Esophagus squamous epithelium (tissue), 5 donors: ENCODE measurements at regions not wholly inside any gene's neighbourhood (a gene's known extent, or its start where the extent isn't known, plus 50 kb on each side); places are given as distances from the start of the nearest gene placed in this dataset.
"Not testable (repeated sequence)": the region's sequence is repeated elsewhere in the genome, so short reads cannot be mapped to it uniquely, and the experiment has no call there.

ENCODE experiments used
- DNase-seq: peaks from one replicate; lab custom pipeline; 2025; lab: John Stamatoyannopoulos, UW
- H3K27ac ChIP-seq, 4 donors: fragments of 200-600 bp; sonication (generic); one replicate each; pipeline ENCODE4 v1.5.1; 2016 to 2019; ENCODE audit warnings: mild to moderate bottlenecking in 1 of 4
- H3K27me3 ChIP-seq, 4 donors: fragments of 200-600 bp; sonication (generic); 1 replicate in 3 of 4; 2 replicates in 1 of 4; pipeline versions ENCODE4 v1.5.1 to v1.6.0; 2017 to 2021; ENCODE audit warnings: antibody characterized with exemption in 1 of 4
- H3K36me3 ChIP-seq, 3 donors: fragments of 200-600 bp; sonication (generic); one replicate each; pipeline ENCODE4 v1.5.1; 2016 to 2019
- H3K4me1 ChIP-seq, 3 donors: fragments of 200-600 bp; sonication (generic); one replicate each; pipeline ENCODE4 v1.5.1; 2017 to 2019
- H3K4me3 ChIP-seq, 4 donors: fragments of 200-600 bp; sonication (generic); 1 replicate in 3 of 4; 2 replicates in 1 of 4; pipeline ENCODE4 v1.5.1; 2016 to 2019; ENCODE audit warnings: mild to moderate bottlenecking in 2 of 4, moderate library complexity in 1 of 4
- H3K9me3 ChIP-seq, 3 donors: fragments of 200-600 bp; sonication (generic); one replicate each; pipeline ENCODE4 v1.5.1; 2016 to 2019
- POLR2A ChIP-seq, 4 donors: fragments of 450-650 bp; IDR thresholded peaks; one replicate each; pipeline ENCODE4 v1.6.1; 2017; ENCODE audit warnings: antibody characterized with exemption in 4 of 4, mild to moderate bottlenecking in 4 of 4, moderate library complexity in 3 of 4
- WGBS, 2 donors: methylation state at CpG; one replicate each; pipeline ENCODE4 v1.1.5; 2018; 5-methylcytosine and 5-hydroxymethylcytosine counted together
- intact Hi-C: fragments of 100-400 bp; cut with DNase I; formaldehyde crosslinking; loops from one replicate; pipeline ENCODE4 v1.15.0; 2022
- TF ChIP-seq, protein P1 (sequence below), 6 experiments: fragments of 450-650 bp in 4 of 6; fragments of 200-600 bp in 2 of 6; sonication (generic) in 2 of 6; IDR thresholded peaks; one replicate each; pipeline ENCODE4 v1.5.1; 2016 to 2019; ENCODE audit warnings: antibody characterized with exemption in 6 of 6, mild to moderate bottlenecking in 4 of 6, moderate library complexity in 4 of 6
- donor health status: DM: yes; HTN: yes; CAD: no.

DNA sequence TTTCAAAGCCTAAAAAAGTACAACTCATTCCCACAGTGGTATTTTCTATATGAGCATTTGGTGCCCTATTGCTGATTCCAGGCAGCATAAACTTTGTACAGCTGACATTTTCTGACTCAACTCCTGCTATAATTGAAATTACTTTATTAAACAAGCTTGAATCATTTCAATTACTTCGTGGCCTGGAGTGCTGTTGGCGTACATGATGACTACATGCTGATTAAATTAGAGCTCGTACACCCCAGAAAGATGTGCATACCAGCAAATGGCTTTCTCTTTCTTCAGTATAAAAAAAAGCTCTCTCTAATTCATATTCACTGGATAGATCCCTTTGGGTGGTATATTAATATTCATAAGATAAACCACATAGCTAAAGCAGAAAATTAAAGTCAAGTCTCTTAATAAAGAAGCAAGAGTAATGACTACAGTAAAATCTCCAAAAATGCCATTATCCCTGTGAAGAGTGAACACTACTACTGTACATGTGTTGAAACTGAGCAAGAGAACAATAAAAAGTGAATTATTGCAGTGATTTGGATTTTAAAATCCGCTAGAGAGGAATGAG is 245.0 kb upstream of the IGFBP7 start:
- 57 to 58% methylated on average over 4 of the region's 4 CpGs for WGBS, 2 donors
- H3K27me3 ChIP-seq: no peaks in the 10 kb centered on the region
- H3K36me3 ChIP-seq: no peaks in the 10 kb centered on the region
- H3K9me3 ChIP-seq: no peaks in the 10 kb centered on the region
- no peak for DNase-seq
- H3K27ac ChIP-seq: no peak overlapping the region
- intact Hi-C loops: no loop called here
- no peaks in the 10 kb centered on the region for H3K4me1 ChIP-seq
- no peak overlapping the region for H3K4me3 ChIP-seq
- TF ChIP-seq, protein P1, sequence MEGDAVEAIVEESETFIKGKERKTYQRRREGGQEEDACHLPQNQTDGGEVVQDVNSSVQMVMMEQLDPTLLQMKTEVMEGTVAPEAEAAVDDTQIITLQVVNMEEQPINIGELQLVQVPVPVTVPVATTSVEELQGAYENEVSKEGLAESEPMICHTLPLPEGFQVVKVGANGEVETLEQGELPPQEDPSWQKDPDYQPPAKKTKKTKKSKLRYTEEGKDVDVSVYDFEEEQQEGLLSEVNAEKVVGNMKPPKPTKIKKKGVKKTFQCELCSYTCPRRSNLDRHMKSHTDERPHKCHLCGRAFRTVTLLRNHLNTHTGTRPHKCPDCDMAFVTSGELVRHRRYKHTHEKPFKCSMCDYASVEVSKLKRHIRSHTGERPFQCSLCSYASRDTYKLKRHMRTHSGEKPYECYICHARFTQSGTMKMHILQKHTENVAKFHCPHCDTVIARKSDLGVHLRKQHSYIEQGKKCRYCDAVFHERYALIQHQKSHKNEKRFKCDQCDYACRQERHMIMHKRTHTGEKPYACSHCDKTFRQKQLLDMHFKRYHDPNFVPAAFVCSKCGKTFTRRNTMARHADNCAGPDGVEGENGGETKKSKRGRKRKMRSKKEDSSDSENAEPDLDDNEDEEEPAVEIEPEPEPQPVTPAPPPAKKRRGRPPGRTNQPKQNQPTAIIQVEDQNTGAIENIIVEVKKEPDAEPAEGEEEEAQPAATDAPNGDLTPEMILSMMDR (IDR thresholded peaks at IDR 0.05): no peak
- TF ChIP-seq POLR2A (IDR thresholded peaks at IDR 0.05): no peak

DNA sequence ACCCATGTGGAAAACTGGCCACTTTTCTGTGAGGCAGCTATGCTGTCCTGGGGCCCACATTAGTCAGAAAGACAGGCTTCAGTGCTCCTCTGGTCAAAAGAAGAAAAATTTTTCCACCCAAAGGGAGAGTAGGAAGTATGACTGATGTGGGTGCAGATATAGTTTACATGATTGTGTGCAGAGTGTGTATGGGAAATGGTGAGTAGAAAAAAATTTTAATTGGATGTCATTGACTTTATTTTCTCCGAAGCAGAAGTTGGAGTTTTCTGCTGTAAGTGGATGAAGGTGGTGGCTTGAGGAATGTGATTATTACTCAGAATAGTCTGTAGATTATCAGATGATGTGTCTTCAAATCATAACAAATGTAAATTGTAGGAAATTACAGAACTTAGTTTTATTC is 241.5 kb upstream of the IGFBP7 start:
- Histone ChIP-seq H3K4me1 (no peaks in the 10 kb centered on the region), H3K27me3 (no peaks in the 10 kb centered on the region), H3K9me3 (no peaks in the 10 kb centered on the region), H3K4me3 (no peak overlapping the region), H3K36me3 (no peaks in the 10 kb centered on the region), H3K27ac (no peak overlapping the region)
- TF ChIP-seq POLR2A (IDR thresholded peaks at IDR 0.05): no peak
- intact Hi-C loops: no loop called here
- no peak for DNase-seq
- 74 to 88% methylated on average over 1 of the region's 1 CpG for WGBS, 2 donors

DNA sequence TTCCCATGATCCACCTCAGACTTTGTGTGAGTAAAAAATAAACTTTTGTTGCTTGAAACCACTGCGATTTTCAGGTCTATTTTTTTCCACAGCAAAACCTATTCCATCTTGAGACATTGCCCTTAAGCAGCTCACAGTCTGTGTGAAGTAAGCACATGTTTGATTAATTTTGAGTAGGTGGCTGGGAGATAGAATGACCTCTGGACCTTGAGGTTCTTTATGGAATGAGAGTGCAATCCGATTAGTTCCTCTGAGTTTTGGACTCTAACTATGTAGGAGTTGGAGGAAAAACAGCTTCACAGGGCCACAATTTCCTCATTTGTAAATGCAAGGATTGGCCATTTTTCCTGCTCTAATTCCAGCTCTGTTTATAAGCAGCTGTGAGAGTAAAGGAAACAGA is 234.1 kb upstream of the IGFBP7 start:
- no peak overlapping the region for H3K4me3 ChIP-seq
- H3K27me3 ChIP-seq: no peaks in the 10 kb centered on the region
- intact Hi-C loops: no loop called here
- no peaks in the 10 kb centered on the region for H3K4me1 ChIP-seq
- no peaks in the 10 kb centered on the region for H3K9me3 ChIP-seq
- 45 to 63% methylated on average over 2 of the region's 2 CpGs for WGBS, 2 donors
- H3K36me3 ChIP-seq: no peaks in the 10 kb centered on the region
- TF ChIP-seq, protein P1 (IDR thresholded peaks at IDR 0.05): no peak
- no peak for TF ChIP-seq POLR2A (IDR thresholded peaks at IDR 0.05)
- DNase-seq: no peak
- H3K27ac ChIP-seq: no peak overlapping the region

DNA sequence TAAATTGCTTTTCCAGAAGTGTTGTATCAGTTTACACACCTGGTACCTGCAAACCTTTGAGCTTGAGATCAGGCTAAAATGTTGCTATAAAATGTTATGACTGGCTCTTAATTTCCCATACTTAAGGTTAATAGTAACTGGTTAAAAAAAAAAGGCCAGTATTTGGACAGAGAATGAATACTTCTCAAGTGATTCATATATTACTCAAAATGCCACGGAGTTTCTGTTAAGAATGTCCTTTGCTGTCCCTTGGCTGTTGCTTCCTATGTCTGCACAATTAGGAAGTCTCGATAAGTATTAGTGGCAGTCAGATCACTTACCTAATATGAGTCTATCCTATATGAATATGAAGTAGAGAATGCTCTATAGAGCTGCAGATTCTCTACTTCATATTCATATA is 232.2 kb upstream of the IGFBP7 start:
- 47 to 60% methylated on average over 2 of the region's 2 CpGs for WGBS, 2 donors
- no peak for TF ChIP-seq POLR2A (IDR thresholded peaks at IDR 0.05)
- TF ChIP-seq, protein P1 (IDR thresholded peaks at IDR 0.05): no peak
- intact Hi-C loops: no loop called here
- H3K36me3 ChIP-seq: no peaks in the 10 kb centered on the region
- no peak for DNase-seq
- no peaks in the 10 kb centered on the region for H3K9me3 ChIP-seq
- no peak overlapping the region for H3K27ac ChIP-seq
- no peaks in the 10 kb centered on the region for H3K27me3 ChIP-seq
- H3K4me1 ChIP-seq: no peaks in the 10 kb centered on the region
- H3K4me3 ChIP-seq: no peak overlapping the region

DNA sequence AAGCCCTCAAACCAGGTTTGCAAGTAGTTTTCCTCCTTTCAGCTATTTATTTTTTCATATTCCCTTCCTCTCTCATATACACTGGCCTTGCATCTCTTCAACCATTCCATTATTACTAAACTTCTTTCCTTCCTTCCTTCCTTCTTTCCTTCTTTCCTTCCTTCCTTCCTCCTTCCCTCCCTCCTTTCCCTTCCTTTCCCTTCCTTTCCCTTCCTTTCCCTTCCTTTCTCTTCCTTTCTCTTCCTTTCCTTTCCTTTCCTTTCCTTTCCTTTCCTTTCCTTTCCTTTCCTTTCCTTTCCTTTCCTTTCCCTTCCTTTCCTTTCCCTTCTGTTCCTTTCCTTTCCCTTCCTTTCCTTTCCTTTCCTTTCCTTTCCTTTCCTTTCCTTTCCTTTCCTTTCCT is 228.7 kb upstream of the IGFBP7 start:
- H3K4me3 ChIP-seq, intact Hi-C loops, H3K36me3 ChIP-seq, H3K9me3 ChIP-seq, H3K27me3 ChIP-seq, H3K27ac ChIP-seq, H3K4me1 ChIP-seq, DNase-seq: not testable (repeated sequence)

DNA sequence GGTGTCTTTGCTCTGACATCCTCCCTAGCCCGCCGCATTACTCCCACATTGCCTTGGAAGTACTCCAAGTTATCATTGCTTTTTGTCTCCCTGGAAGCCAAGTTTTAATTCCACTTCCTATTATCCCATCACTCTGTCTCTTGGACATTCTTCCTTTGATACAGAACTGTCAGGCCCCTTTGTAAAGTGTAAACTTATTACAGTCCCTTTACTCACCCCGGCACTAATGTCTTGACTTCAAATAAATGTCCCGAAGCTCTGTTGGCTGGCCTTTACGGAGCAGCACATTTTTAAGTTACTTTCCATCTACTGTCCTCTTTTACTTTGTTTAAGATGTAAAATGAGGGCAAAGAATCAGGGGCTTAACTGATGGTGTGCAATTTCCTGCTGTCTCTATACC is 223.5 kb upstream of the IGFBP7 start:
- Histone ChIP-seq H3K36me3 (no peaks in the 10 kb centered on the region), H3K27ac (no peak overlapping the region), H3K9me3 (no peaks in the 10 kb centered on the region), H3K4me3 (no peak overlapping the region), H3K27me3 (no peaks in the 10 kb centered on the region), H3K4me1 (no peaks in the 10 kb centered on the region)
- TF ChIP-seq POLR2A (IDR thresholded peaks at IDR 0.05): no peak
- TF ChIP-seq, protein P1 (IDR thresholded peaks at IDR 0.05): no peak
- WGBS, 2 donors: 65 to 73% methylated on average over 5 of the region's 5 CpGs
- DNase-seq: no peak
- intact Hi-C loops: no loop called here
